ENCODE measurements at regions not wholly inside any gene's neighbourhood (a gene's known extent, or its start where the extent isn't known, plus 50 kb on each side); places are given as distances from the start of the nearest gene placed in this dataset.

DNA sequence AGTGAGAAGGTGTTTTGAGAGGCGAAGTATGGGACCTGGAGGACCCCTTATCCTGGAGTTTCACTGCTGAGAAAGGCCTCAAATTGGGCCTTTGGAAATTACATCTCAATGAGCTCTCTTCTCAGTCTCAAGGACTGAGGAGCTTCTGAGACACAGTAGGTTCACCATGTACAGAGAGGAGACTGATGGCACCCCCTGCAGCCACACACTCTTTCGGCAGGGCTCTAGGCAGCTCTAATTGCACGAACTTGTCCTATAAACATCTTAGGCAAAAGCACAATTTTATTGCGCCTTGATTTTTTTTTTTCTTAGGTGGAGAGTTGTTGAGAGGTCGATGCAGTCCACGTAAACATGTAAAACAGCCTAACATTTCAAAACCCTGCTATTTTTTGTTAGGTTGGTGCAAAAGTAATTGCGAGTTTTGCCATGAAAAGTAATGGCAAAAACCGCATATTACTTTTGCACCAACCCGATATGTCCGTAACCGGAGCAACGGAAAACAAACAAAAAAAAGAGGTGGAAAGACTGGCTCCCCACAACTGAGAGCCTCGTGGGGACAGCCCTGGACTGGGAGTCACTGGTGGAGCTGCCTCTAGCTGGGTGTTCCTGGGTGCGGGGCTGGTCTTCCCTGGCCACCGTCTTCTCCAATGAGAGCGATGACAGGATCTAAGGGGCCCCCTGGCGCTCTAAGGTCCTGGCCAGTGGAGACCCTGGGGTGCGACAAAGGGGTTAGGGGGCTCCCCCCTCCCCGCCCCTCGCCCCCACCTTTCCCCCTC is 84.0 kb upstream of the EYA2 start:
- intact Hi-C loops (cut with DNase I), result no loop called here
- no peak for DNase-seq

- intact Hi-C loops (cut with DNase I), result no loop called here
- DNase-seq, result no peak
Observed at GRCh38 chr20:46811224-46812084, 83.2 kb upstream of the EYA2 start.

- no peak for DNase-seq
- intact Hi-C loops (cut with DNase I), result no loop called here
Observed at GRCh38 chr20:46814366-46815232, 80.0 kb upstream of the EYA2 start.

GRCh38 chr20:46816097-46816496 is 78.5 kb upstream of the EYA2 start:
- intact Hi-C loops (cut with DNase I), result no loop called here
- no peak for DNase-seq

GRCh38 chr20:46816886-46817638 is 77.6 kb upstream of the EYA2 start:
- no peak for DNase-seq
- intact Hi-C loops (cut with DNase I), result no loop called here

- intact Hi-C loops (cut with DNase I), result no loop called here
- no peak for DNase-seq
Observed at GRCh38 chr20:46820682-46821081, 74.0 kb upstream of the EYA2 start.

DNA sequence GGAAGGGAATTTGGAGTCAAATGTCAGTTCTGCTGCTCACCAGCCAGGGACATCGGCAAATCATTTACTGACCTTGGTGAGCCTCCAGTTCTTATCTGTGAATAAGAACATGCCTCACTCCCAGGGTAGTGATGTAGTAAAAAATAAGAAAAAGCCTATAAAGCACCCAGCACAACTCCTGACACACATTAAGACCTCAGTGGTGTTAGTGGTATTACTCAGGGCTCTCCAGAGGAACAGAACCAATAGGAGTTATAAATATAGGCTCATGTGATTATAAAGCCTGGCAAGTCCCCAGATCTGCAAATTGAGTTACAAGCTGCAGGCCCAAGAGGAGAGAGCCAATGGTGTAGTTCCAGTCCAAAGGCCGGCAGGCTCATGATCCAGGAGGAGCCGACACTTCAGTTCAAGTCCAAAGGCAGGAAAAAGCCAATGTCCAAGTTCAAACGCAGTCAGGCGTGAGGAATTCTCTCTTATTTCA is 71.3 kb upstream of the EYA2 start:
- intact Hi-C loops (cut with DNase I), result no loop called here
- DNase-seq, result no peak

DNA sequence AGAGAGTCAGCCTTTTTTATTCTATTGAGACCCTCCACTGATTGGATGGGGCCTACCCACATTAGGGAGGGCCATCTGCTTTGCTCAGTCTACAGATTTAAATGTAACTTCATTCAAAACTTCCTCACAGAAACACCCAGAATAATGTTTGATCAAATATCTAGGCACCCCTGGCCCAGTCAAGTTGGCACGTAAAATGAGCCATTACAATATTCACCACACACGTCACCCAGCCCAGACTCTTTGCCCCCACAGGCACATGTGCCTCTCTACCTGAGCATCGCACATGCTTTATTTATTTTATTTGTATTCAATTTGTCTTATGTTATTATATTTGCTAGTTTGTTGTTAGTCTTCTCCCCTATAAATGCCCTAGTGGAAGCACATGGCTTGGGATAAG is 70.9 kb upstream of the EYA2 start:
- intact Hi-C loops (cut with DNase I), result no loop called here
- DNase-seq, result no peak

GRCh38 chr20:46826343-46826984 is 68.2 kb upstream of the EYA2 start:
- intact Hi-C loops (cut with DNase I), result no loop called here
- DNase-seq, result no peak

GRCh38 chr20:46827718-46828458 is 66.8 kb upstream of the EYA2 start:
- intact Hi-C loops (cut with DNase I), result no loop called here
- no peak for DNase-seq

DNA sequence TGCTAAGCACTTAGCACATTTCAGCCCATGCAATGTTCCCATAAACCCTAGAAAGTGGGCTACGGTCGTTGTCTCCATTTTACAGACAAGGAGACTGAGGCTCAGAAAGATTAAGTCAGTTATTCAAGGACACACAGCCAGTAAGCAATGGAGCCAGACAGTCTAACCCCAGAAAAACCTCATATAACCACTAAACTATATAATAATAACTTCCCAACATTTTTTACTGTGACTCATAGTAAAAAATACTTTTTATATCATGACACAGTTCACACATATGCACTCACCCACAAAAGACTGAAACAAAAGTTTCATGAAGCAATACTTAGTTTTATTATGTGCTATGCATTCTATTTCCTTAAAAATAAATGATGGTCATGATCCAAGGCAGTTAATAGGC is 66.2 kb upstream of the EYA2 start:
- no peak for DNase-seq
- intact Hi-C loops (cut with DNase I), result no loop called here

DNA sequence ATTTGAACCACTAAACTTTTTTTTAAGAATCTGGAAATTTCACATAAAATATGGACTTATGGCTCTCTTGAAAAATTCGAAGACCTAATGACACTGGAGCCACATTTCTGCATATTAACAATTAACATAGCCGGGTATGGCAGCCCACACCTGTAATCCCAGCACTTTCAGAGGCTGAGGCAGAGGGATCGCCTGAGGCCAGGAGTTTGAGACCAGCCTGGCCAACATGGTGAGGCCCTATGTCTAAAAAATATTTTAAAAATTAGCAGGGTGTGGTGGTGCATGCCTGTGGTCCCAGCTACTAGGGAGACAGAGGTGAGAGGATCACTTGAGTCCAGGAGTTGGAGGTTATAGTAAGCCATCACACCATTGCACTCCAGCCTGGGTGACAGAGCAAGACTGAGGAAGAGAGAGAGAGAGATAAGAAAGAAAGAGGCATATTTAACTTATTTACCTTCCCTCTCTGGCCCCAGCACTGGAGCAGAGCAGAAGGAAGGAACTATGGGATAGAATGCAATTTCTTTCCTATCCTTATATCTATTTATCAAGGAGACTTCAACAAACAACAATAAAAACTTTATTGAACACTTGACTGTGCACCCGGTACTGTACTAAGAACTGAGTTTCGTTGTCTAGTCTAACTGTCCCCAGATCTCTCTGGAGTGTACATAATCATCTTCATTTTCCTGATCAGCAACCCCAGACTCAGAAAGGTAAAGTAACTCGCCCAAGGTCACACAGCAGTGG is 63.6 kb upstream of the EYA2 start:
- no peak for DNase-seq
- intact Hi-C loops (cut with DNase I), result no loop called here

DNA sequence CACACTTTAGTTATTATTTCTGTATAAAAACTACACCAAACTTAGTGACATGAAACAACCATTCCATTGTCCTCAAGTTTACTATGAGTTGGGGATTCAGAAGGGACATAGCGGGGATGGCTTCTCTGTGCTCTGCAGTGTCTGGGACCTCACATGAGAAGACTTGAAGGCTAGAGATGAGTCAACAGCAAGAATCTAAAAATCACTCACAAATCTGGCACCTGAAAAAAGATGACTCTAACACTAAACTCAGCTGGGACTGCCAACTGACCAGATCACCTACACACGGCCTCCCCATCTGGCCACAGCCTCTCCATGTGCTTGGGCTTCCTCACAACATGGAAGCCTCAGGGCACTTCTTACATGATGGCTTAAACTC is 63.0 kb upstream of the EYA2 start:
- intact Hi-C loops (cut with DNase I), result no loop called here
- DNase-seq, result no peak

DNA sequence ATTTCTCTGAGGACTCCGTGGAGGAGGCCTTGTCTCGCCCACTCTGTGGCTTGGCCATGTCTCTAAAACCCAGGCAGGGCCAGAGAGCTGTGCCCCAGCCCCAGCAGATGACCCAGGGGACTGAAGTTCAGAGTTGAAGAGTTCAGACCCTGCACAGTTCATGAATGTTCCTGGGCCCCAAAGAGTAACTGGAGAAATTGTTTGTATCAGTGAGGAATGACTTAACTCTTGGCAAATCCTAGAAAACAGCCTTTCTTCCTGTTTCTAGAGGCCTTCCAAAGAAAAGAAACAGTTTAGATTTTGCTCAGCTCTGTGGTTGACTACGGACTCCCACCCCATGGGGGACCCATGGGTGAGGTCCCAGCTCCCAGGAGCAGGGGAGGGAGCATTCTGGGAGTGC is 62.1 kb upstream of the EYA2 start:
- intact Hi-C loops (cut with DNase I), result no loop called here
- DNase-seq, result no peak

- no peak for DNase-seq
- intact Hi-C loops (cut with DNase I), result no loop called here
Observed at GRCh38 chr20:46833360-46833759, 61.3 kb upstream of the EYA2 start.

DNA sequence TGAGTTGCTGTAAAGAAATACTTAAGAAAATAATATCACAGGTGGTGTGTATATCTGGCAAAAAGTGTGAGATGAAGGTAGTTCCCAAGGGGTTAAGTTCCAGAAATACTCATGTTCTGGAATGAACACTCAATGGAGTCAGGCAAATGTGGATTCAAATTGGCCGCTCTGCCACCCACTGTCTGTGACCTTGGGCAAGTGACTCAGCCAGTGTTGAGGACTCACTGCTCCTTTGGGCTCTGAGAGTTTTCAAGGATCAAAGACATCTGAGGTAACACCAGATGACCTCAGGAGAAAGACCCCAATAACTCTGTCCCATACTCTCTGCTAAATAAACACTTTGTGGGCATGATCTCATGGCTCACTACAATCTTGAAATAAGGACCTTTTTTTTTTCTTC is 59.2 kb upstream of the EYA2 start:
- intact Hi-C loops (cut with DNase I), result no loop called here
- DNase-seq, result no peak

GRCh38 chr20:46837083-46837482 is 57.6 kb upstream of the EYA2 start:
- intact Hi-C loops (cut with DNase I), result no loop called here
- DNase-seq, result no peak

GRCh38 chr20:46838011-46838410 is 56.6 kb upstream of the EYA2 start:
- intact Hi-C loops (cut with DNase I), result no loop called here
- no peak for DNase-seq

Data from posterior cingulate gyrus (tissue), 11 donors.